HepG2 (cell line): ENCODE measurements at regions not wholly inside any gene's neighbourhood (a gene's known extent, or its start where the extent isn't known, plus 50 kb on each side); places are given as distances from the start of the nearest gene placed in this dataset.

ENCODE experiments used
- ATAC-seq: fragments of 200-7000 bp; cut with Tn5 transposase; 3 replicates; pipeline ENCODE4 v1.9.1; 2020; ENCODE audit warnings: mild to moderate bottlenecking, moderate library complexity
- BruUV-seq: library from RNA; stranded (reverse); fragments of 400-500 nt; replicated peaks from 2 replicates; lab custom pipeline; 2021; lab: Mats Ljungman, UMichigan
- CTCF ChIA-PET: fragments of 300-600 bp; formaldehyde crosslinking; extraction: SDS; loops from one replicate; lab custom pipeline; 2021; ENCODE audit warnings: low total read pairs, inconsistent platforms, low intra/inter-chr PET ratio; lab: Yijun Ruan, JAX
- POLR2A ChIA-PET: fragments of 350-600 bp; sonication (Branson Sonifier 250); formaldehyde crosslinking; loops from one replicate; lab custom pipeline; 2020; ENCODE audit warnings: antibody characterized with exemption, inconsistent platforms; lab: Yijun Ruan, JAX
- DNase-seq: peaks from one replicate; pipeline ENCODE4 v3.0.0-alpha.2; 2015; ENCODE audit warnings: low spot score
- FAIRE-seq: peaks from 3 replicates; lab custom pipeline; 2011; peaks lifted over from hg19 to GRCh38; lab: Jason Lieb, UNC
- H2AFZ ChIP-seq: one replicate; pipeline ENCODE4 v1.6.1; 2011; ENCODE audit warnings: low read length, inconsistent platforms
- H3K27ac ChIP-seq: fragments of 300-600 bp; 3 replicates; pipeline ENCODE4 v1.8.0; 2011; ENCODE audit warnings: mixed run types, mild to moderate bottlenecking, mixed read lengths, low read length, inconsistent platforms; ENCODE audit not compliant: insufficient read depth; ENCODE audit errors: extremely low read length
- H3K27me3 ChIP-seq, 2 experiments: fragments of 200-600 bp in 1 of 2; 2 replicates in 1 of 2; 3 replicates in 1 of 2; pipeline versions ENCODE4 v1.6.0 to v1.8.0; 2011; ENCODE audit warnings: low read length in 2 of 2, mild to moderate bottlenecking in 2 of 2, moderate library complexity in 2 of 2, inconsistent platforms in 1 of 2; ENCODE audit not compliant: insufficient read depth in 2 of 2, control insufficient read depth in 1 of 2
- H3K36me3 ChIP-seq, 2 experiments: fragments of 200-600 bp in 1 of 2; replicated peaks in 1 of 2; 2 replicates in 1 of 2; 3 replicates in 1 of 2; pipeline versions ENCODE4 v1.5.1 to v1.8.0; 2011; ENCODE audit warnings: low read length in 2 of 2, inconsistent platforms in 1 of 2; ENCODE audit not compliant: insufficient read depth in 2 of 2, control insufficient read depth in 1 of 2
- H3K4me1 ChIP-seq: 2 replicates; pipeline ENCODE4 v1.5.1; 2012; ENCODE audit warnings: low read length, inconsistent platforms; ENCODE audit not compliant: insufficient read depth
- H3K4me2 ChIP-seq: 2 replicates; pipeline ENCODE4 v1.6.0; 2011; ENCODE audit warnings: low read depth, low read length, inconsistent platforms
- H3K4me3 ChIP-seq, 3 experiments: fragments of 200-600 bp in 1 of 3; sonication (generic), shearing (Covaris generic) in 1 of 3; replicated peaks in 1 of 3; 2 replicates each; pipeline ENCODE4 v1.5.1; 2011 to 2016; ENCODE audit warnings: low read length in 3 of 3, inconsistent platforms in 2 of 3, low read depth in 2 of 3, mild to moderate bottlenecking in 2 of 3, control low read depth in 1 of 3, mixed read lengths in 1 of 3; ENCODE audit not compliant: insufficient read depth in 1 of 3
- H3K79me2 ChIP-seq: one replicate; pipeline ENCODE4 v1.6.1; 2011; ENCODE audit warnings: low read length, inconsistent platforms; ENCODE audit not compliant: insufficient read depth
- H3K9ac ChIP-seq: 2 replicates; pipeline ENCODE4 v1.6.0; 2011; ENCODE audit warnings: mild to moderate bottlenecking, low read depth, low read length, inconsistent platforms; ENCODE audit not compliant: insufficient read depth
- H3K9me3 ChIP-seq: 2 replicates; pipeline ENCODE4 v1.5.1; 2012; ENCODE audit warnings: mild to moderate bottlenecking, low read length
- H4K20me1 ChIP-seq: 2 replicates; pipeline ENCODE4 v1.6.0; 2011; ENCODE audit warnings: inconsistent platforms, mild to moderate bottlenecking, low read length, moderate library complexity; ENCODE audit not compliant: insufficient read depth
- BRCA1 ChIP-seq: sonication (generic); formaldehyde crosslinking; IDR thresholded peaks from 2 replicates; pipeline ENCODE4 v1.4.0; 2020; ENCODE audit warnings: missing genetic modification reagents
- CENPT ChIP-seq: sonication (generic); formaldehyde crosslinking; IDR thresholded peaks from 2 replicates; pipeline ENCODE4 v1.8.0; 2022; ENCODE audit warnings: low read depth, mild to moderate bottlenecking, moderate library complexity, missing genetic modification reagents
- ESRRA ChIP-seq: sonication (generic); formaldehyde crosslinking; IDR thresholded peaks from 2 replicates; pipeline ENCODE4 v1.5.1; 2020; ENCODE audit warnings: mild to moderate bottlenecking, low read depth, missing genetic modification reagents
- FOXK1 ChIP-seq: sonication (generic); formaldehyde crosslinking; IDR thresholded peaks from 2 replicates; pipeline ENCODE4 v1.4.0; 2020; ENCODE audit warnings: low read depth, missing genetic modification reagents, borderline replicate concordance
- HOXA7 ChIP-seq: sonication (generic); formaldehyde crosslinking; IDR thresholded peaks from 2 replicates; pipeline ENCODE4 v1.8.1; 2022; ENCODE audit warnings: mild to moderate bottlenecking, missing genetic modification reagents, moderate library complexity
- IRF1 ChIP-seq: sonication (generic); formaldehyde crosslinking; IDR thresholded peaks from 2 replicates; pipeline ENCODE4 v1.4.0; 2020; ENCODE audit warnings: low read depth, mild to moderate bottlenecking, missing genetic modification reagents
- MAZ ChIP-seq, 2 experiments: sonication (generic) in 1 of 2; formaldehyde crosslinking in 1 of 2; IDR thresholded peaks; 2 replicates each; pipeline versions ENCODE4 v1.5.0 to v1.6.1; 2012 to 2020; ENCODE audit warnings: low read depth in 2 of 2, mild to moderate bottlenecking in 2 of 2, borderline replicate concordance in 1 of 2, improper control_type of control experiment in 1 of 2, low read length in 1 of 2, missing genetic modification reagents in 1 of 2, moderate library complexity in 1 of 2
- MIER2 ChIP-seq: IDR thresholded peaks from 2 replicates; pipeline ENCODE4 v1.6.1; 2016; ENCODE audit warnings: missing biosample characterization, missing genetic modification reagents
- MIER3 ChIP-seq: IDR thresholded peaks from 2 replicates; pipeline ENCODE4 v1.6.1; 2016; ENCODE audit warnings: missing compliant biosample characterization, borderline replicate concordance
- NFAT5 ChIP-seq: sonication (generic); formaldehyde crosslinking; IDR thresholded peaks from 2 replicates; pipeline ENCODE4 v1.4.0; 2020; ENCODE audit warnings: missing genetic modification reagents
- PCBP2 ChIP-seq: fragments of 200-400 bp; formaldehyde crosslinking; optimal IDR thresholded peaks from 2 replicates; pipeline ENCODE3; 2018; ENCODE audit warnings: low read length, low read depth; ENCODE audit not compliant: poor library complexity, severe bottlenecking
- RFX1 ChIP-seq: fragments of 450-650 bp; IDR thresholded peaks from 2 replicates; pipeline ENCODE4 v1.6.1; 2017
- TFDP2 ChIP-seq: sonication (generic); formaldehyde crosslinking; IDR thresholded peaks from 2 replicates; pipeline ENCODE4 v1.4.0; 2020; ENCODE audit warnings: missing genetic modification reagents
- ZFX ChIP-seq: sonication (generic); formaldehyde crosslinking; IDR thresholded peaks from 2 replicates; pipeline ENCODE4 v1.4.0; 2020; ENCODE audit warnings: mild to moderate bottlenecking, low read depth, missing genetic modification reagents, moderate library complexity
- ZNF335 ChIP-seq: sonication (generic); formaldehyde crosslinking; IDR thresholded peaks from 2 replicates; pipeline ENCODE4 v1.4.0; 2020; ENCODE audit warnings: missing genetic modification reagents
- ZNF460 ChIP-seq: sonication (generic); formaldehyde crosslinking; IDR thresholded peaks from 2 replicates; pipeline ENCODE4 v1.5.1; 2020; ENCODE audit warnings: missing genetic modification reagents, mild to moderate bottlenecking, borderline replicate concordance
- ZNF660 ChIP-seq: sonication (generic); formaldehyde crosslinking; IDR thresholded peaks from 2 replicates; pipeline ENCODE4 v1.5.1; 2020; ENCODE audit warnings: mild to moderate bottlenecking, low read depth, missing genetic modification reagents, borderline replicate concordance
- ZNF746 ChIP-seq: sonication (generic); formaldehyde crosslinking; IDR thresholded peaks from 2 replicates; pipeline ENCODE4 v1.8.0; 2022; ENCODE audit warnings: mild to moderate bottlenecking, missing genetic modification reagents
- ZSCAN30 ChIP-seq: sonication (generic); formaldehyde crosslinking; IDR thresholded peaks from 2 replicates; pipeline ENCODE4 v1.5.0; 2020; ENCODE audit warnings: mild to moderate bottlenecking, missing genetic modification reagents
- WGBS: methylation state at CpG from one replicate; pipeline ENCODE4 v1.1.6; 2017; ENCODE audit warnings: low lambda C conversion rate; 5-methylcytosine and 5-hydroxymethylcytosine counted together
- in situ Hi-C: cut with HindIII; loops from 2 replicates; pipeline ENCODE4 v1.10.0; 2017; ENCODE audit warnings: low pct_unique_long_range_greater_than_20kb; ENCODE audit not compliant: extremely low pct_ligation_motif_present
- intact Hi-C: fragments of 100-400 bp; cut with micrococcal nuclease; formaldehyde crosslinking; loops from one replicate; pipeline ENCODE4 v1.10.0; 2022; ENCODE audit not compliant: unreplicated experiment

GRCh38 chr4:42781315-42781714 is 111.2 kb upstream of the GRXCR1 start:
- no peaks in the 10 kb centered on the region for H3K9me3 ChIP-seq
- ChIA-PET POLR2A (no interaction called here), CTCF (no interaction called here)
- intact Hi-C loops, result no loop called here
- no peaks in the 10 kb centered on the region for H3K36me3 ChIP-seq
- H4K20me1 ChIP-seq, result no peaks in the 10 kb centered on the region
- no peak for DNase-seq
- BruUV-seq, result no TSS peak
- in situ Hi-C loops, result no loop called here
- H3K4me1 ChIP-seq, result no peaks in the 10 kb centered on the region
- 24% methylated on average over 2 of the region's 2 CpGs for WGBS
- H3K9ac ChIP-seq, result no peak overlapping the region
- H3K27ac ChIP-seq, result no peak overlapping the region
- no peak for TF ChIP-seq ZFX
- TF ChIP-seq ESRRA (CRISPR knock-in tag), result no peak
- no peak for TF ChIP-seq ZNF335 (CRISPR knock-in tag)
- TF ChIP-seq PCBP2, result no peak
- TF ChIP-seq BRCA1 (CRISPR knock-in tag), result no peak
- TF ChIP-seq MAZ (IDR thresholded peaks at IDR 0.05; ENCODE audit: borderline replicate concordance, low read depth, low read length), result no peak
- no peak for TF ChIP-seq MAZ (CRISPR knock-in tag; IDR thresholded peaks at IDR 0.05; ENCODE audit: low read depth)
- TF ChIP-seq IRF1 (CRISPR knock-in tag), result no peak
- TF ChIP-seq CENPT (CRISPR knock-in tag), result no peak
- TF ChIP-seq HOXA7 (CRISPR knock-in tag), result no peak
- no peak for TF ChIP-seq ZNF746
- TF ChIP-seq TFDP2 (CRISPR knock-in tag), result no peak
- TF ChIP-seq RFX1, result no peak
- TF ChIP-seq ZNF660 (CRISPR knock-in tag), result no peak
- TF ChIP-seq FOXK1, result no peak
- no peak for TF ChIP-seq MIER2 (CRISPR knock-in tag)
- TF ChIP-seq ZSCAN30, result no peak
- TF ChIP-seq MIER3 (CRISPR knock-in tag), result no peak
- TF ChIP-seq ZNF460, result no peak
- no peak for TF ChIP-seq NFAT5 (CRISPR knock-in tag)
- H3K79me2 ChIP-seq, result no peaks in the 10 kb centered on the region
- H2AFZ ChIP-seq, result no peak overlapping the region
- no peak for ATAC-seq
- H3K4me2 ChIP-seq, result no peak overlapping the region
- no peaks in the 10 kb centered on the region for H3K27me3 ChIP-seq
- no peak for FAIRE-seq
- no peak overlapping the region for H3K4me3 ChIP-seq
